ENCODE measurements at regions not wholly inside any gene's neighbourhood (a gene's known extent, or its start where the extent isn't known, plus 50 kb on each side); places are given as distances from the start of the nearest gene placed in this dataset.

GRCh38 chr22:48734961-48735360 is 1092.7 kb downstream of the BRD1 start:
- H3K9ac ChIP-seq (ENCODE audit: low read depth, low read length): no peak overlapping the region
- TF ChIP-seq NFE2L2 (IDR thresholded peaks at IDR 0.05; ENCODE audit: low read depth, low read length) (no peak), SMC3 (IDR thresholded peaks at IDR 0.05; ENCODE audit: low read depth, low read length) (no peak), RAD21 (IDR thresholded peaks at IDR 0.05; ENCODE audit: low read length) (no peak)
- no peak overlapping the region for H3K27ac ChIP-seq (ENCODE audit: insufficient read depth, low read length)
- H4K91ac ChIP-seq (ENCODE audit: insufficient read depth, low read depth, low read length): no peak overlapping the region
- H2AK5ac ChIP-seq (ENCODE audit: low read depth, low read length): no peak overlapping the region
- H3K4me3 ChIP-seq (ENCODE audit: insufficient read depth, low read depth, low read length): no peak overlapping the region
- no peak overlapping the region for H2AFZ ChIP-seq (replicated peaks; ENCODE audit: low read length, poor library complexity)
- H3K56ac ChIP-seq (ENCODE audit: extremely low read depth, insufficient read depth, low read length): no peak overlapping the region
- no peak overlapping the region for H3K14ac ChIP-seq (replicated peaks; ENCODE audit: low read depth, low read length)
- BruUV-seq (replicated peaks): no TSS peak
- no peak overlapping the region for H3K23ac ChIP-seq (ENCODE audit: low read depth, low read length)
- no peaks in the 10 kb centered on the region for H3K4me1 ChIP-seq (ENCODE audit: control insufficient read depth, insufficient read depth, low read length)
- H4K20me1 ChIP-seq (ENCODE audit: insufficient read depth, low read length): no peaks in the 10 kb centered on the region
- no peaks in the 10 kb centered on the region for H3K79me1 ChIP-seq (ENCODE audit: low read depth in 1 of 2, low read length in 2 of 2)
- POLR2A ChIA-PET (ENCODE audit: unreplicated experiment): no interaction called here
- no peak overlapping the region for H3K4ac ChIP-seq (ENCODE audit: low read depth, low read length)
- DNase-seq: no peak
- peaks cover 54% of the 10 kb centered on the region for H3K9me3 ChIP-seq (ENCODE audit: control insufficient read depth, insufficient read depth, low read length)
- no peaks in the 10 kb centered on the region for H3K36me3 ChIP-seq (ENCODE audit: control insufficient read depth, insufficient read depth, low read length)
- no peak overlapping the region for H2BK15ac ChIP-seq (ENCODE audit: low read depth, low read length)
- in situ Hi-C loops (cut with MboI; ENCODE audit: low sequenced_read_pairs) (no loop called here), intact Hi-C loops (cut with micrococcal nuclease) (no loop called here), dilution Hi-C loops (cut with HindIII; ENCODE audit: low sequenced_read_pairs, unreplicated experiment) (no loop called here)
- H2BK20ac ChIP-seq (ENCODE audit: low read depth, low read length): no peak overlapping the region
- H3K9me1 ChIP-seq (ENCODE audit: insufficient read depth, low read length): no peaks in the 10 kb centered on the region
- H4K8ac ChIP-seq (ENCODE audit: low read depth in 2 of 2, low read length in 2 of 2): no peak overlapping the region
- WGBS, 2 experiments (ENCODE audit: extremely low coverage in 2 of 2, insufficient read length in 1 of 2): 77% methylated on average over 7 of the region's 16 CpGs; no CpG with 5 or more reads in 1 of the 2 experiments
- CTCF ChIA-PET: no interaction called here
- no peak overlapping the region for H3K18ac ChIP-seq (ENCODE audit: low read depth, low read length)
- no peak overlapping the region for H2BK120ac ChIP-seq (ENCODE audit: low read depth, low read length)
- H3K4me2 ChIP-seq (ENCODE audit: low read depth, low read length): no peak overlapping the region
- H2BK5ac ChIP-seq (ENCODE audit: low read depth, low read length, poor library complexity, severe bottlenecking): no peak overlapping the region
- H2AK9ac ChIP-seq (replicated peaks; ENCODE audit: low read depth, low read length, poor library complexity): no peak overlapping the region
- no peaks in the 10 kb centered on the region for H3K27me3 ChIP-seq (ENCODE audit: control insufficient read depth, insufficient read depth, low read length)
- no peak for ATAC-seq (ENCODE audit: low read depth)
- H4K5ac ChIP-seq (ENCODE audit: low read depth, low read length): no peak overlapping the region

All from IMR-90 (cell line).